GM21723 (cell line): ENCODE measurements at regions not wholly inside any gene's neighbourhood (a gene's known extent, or its start where the extent isn't known, plus 50 kb on each side); places are given as distances from the start of the nearest gene placed in this dataset.
A peak's percentile ranks its signal among the peaks of the same experiment; 100 is the strongest.

ENCODE experiments used
- ATAC-seq: cut with Tn5 transposase; IDR thresholded peaks from one replicate; pipeline ENCODE4 v1.9.1; 2021; ENCODE audit warnings: mild to moderate bottlenecking, moderate library complexity; ENCODE audit not compliant: unreplicated experiment

DNA sequence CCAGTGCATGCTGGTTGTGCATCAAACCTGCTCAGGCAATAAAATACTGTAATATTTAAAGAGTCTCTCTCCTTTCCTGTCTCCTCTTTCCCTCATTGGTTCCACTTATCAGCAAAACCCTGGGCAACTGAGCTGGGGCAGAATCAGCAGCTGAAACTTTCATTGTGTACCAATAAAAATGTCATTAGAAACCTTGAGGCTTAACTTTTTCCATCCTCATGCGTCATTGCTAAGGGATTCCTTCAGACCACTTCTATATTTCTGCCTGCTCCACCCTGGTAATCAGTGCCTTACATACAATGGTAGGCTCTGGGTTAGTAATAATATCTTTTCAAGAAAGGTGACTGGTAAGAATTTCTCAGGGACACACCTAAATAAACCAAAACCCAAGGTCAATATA is 880.3 kb downstream of the RPA4 start:
- ATAC-seq: no peak

DNA sequence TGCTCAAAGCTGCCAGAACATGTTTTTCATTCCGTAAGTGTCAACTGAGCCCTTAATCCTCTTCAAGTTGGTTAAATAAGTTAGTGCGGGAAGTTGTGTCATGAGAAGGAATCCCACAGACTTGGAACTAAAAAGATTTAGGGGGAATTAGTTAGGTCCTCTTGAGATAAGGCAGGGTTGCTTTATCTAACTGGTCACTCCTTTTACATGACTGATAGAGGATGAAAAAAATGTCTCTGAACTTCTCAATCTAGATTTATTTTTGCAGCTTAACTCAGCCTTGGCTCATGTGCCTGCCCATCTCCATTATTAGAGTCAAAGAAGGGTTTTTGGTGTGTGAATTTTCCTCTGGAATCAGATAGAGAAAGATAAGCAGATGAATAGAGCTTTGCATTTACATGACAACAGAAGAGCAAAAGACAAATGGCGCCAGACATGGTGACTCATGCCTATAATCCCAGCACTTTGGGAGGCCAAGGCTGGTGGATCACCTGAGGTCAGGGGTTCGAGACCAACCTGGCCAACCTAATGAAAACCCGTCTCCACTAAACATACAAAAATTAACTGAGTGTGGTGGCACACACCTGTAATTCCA is 882.9 kb downstream of the RPA4 start:
- ATAC-seq: no peak

DNA sequence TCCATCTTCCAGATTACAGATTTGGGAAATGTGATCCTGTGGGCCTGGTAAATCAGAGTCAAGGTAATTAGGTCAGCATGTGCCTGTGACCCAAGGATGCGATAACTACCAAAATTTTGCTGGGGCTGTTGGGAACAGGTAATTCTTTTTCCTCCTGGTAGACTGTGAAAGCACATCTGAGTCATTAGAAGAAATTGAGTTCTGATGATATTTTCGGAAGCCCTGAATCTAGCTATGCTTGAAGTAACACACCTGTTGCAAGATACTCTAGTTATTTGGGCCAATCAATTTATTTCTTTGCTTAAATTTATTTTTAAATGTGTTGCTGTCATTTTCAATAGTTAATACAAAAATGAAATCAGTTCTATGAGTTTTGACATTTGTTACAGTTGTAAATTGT is 903.6 kb downstream of the RPA4 start:
- no peak for ATAC-seq

DNA sequence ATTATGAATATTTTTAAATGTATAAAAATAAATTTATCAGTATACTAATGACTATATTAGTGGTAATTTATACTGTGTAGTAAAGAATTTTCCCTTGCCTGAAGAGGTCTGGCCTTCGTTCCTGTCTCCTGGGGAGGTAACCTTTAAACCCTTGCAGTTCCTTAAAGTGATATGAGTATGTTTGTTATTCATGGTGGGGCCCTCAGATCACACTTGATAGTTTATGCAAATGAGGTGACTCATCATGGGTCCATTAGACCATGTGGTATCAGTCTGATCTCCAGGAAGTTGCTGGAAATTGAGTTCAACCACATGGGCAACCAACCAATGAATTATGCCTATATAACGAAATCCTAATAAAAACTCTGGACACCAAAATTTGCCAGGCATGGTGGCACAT is 904.1 kb downstream of the RPA4 start:
- ATAC-seq: no peak

DNA sequence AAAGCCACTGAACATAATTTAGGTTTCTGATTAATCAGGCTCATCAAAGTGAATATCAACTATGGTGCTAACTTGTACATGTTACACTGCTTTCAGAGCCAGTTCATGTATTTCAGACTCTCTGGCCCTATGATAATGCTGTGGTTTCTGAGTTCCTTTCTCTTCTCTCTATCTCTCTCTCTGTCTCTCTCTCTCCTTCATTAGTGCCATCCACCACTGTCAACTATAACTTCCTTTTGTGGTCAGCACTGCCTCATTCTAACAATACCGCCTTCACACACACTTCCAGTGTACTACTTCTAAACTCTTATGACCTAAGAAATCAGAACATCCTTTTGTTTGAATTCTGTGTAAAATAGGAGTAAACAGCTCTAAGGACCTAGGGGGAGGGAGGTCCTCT is 907.1 kb downstream of the RPA4 start:
- peak; percentile 67 for ATAC-seq

DNA sequence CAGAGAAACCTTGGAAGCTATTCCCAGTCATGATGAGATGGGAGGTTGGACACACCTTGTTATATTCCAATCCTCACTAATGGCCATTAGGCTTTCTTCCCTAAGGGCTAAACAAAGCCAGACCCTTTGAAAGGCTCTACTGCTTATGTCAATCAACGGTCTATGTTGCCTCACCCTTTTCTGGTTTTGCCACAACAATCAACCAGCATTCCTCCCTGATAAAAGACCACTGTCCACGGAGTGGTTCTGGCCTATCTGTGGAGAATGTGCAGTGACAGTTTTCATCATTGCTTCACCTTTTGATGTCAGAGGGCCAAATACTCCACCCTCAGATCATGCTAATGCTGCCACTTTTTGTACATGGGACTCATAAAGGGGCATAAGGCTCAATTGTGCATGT is 913.4 kb downstream of the RPA4 start:
- ATAC-seq: no peak

DNA sequence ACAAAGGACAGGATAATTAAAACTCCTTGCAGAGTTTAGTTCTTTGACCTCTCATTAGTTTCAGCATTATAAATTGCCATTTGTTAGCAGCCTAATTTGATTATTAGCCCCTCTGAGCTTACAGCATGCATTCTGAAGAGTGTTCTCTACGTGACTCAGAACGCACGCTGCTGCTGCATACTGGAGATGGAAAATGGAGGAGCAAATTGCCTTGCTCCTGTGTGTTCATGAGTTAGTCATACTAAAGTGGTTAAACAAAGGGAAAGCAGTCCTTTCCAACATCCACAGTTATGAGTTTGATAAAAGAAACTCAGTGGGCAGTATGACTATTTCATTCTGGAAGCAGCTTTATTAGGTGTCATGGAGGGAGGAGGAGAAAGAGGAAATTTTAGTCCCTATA is 922.5 kb downstream of the RPA4 start:
- no peak for ATAC-seq

DNA sequence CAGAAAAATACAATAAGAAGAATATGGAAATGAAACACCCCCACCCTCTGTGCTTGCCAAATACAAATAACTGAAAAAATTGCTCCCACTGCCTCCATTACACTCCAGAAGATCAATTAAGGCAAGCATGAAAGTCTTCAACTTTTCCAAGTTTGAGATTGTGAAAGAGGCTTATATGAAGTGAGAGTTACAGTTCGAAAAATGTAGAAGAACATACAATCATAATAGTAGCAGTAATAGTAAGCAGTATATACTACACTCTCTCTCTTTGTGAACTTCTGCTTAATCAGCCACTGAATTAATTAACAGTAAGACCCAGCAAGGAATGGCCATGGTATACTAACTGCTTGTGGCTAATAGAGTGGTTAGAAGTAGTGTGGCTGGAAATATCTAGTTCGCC is 923.2 kb downstream of the RPA4 start:
- no peak for ATAC-seq

DNA sequence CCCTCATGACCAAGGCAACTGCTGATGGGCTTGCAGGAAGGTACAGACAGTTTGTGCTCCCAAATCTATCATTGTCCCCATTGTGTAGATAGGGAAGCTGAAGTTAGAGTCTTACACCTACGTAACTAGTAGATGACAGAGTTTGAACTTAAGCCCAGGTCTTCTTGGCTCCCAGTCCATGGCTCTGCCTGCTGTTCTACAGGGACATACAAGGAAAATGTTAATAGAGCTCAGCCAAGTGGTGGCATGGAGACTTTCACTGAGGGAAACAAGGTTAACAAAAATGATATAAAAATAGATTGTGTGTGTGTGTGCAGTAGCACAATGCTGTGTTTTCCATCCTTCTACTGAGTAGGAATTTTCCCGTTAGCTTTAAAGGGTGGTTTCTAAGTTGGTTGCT is 936.5 kb downstream of the RPA4 start:
- ATAC-seq: no peak

DNA sequence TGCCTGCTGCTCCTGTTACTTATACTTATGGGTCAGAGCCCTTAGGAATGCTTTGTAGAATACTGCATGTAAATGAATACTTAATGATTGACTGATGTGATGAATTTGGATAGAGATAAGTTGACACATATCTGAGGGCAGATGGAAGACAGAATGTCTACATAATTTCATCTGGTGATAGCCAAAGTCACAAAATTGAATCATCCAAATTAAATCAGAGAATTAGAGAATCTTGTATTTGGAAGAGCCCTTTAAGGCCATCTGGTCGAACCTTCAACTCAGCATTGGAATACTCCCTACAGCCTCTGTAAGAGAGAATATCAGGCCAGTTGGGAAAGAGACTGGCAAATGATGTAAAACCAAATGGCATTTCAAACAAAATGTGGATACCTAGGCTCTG is 944.8 kb downstream of the RPA4 start:
- no peak for ATAC-seq

DNA sequence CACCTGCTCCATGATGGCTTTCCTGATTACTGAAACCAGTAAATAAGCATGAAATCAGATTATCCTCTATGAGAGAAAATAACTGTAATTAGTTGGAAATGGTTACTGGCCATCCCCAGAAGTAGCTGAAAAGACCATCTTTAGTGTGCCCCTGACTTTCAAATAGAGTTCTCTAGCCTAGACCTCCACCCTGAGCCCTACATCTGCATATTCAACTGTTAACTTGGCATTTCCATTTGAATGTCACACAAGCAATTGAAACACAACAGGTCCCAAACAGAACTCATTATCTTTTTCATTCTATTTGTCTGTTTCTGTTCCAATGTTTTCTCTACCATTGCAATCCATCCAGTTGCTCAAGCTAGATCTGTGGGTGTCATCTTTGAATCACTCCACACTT is 952.3 kb downstream of the RPA4 start:
- no peak for ATAC-seq

DNA sequence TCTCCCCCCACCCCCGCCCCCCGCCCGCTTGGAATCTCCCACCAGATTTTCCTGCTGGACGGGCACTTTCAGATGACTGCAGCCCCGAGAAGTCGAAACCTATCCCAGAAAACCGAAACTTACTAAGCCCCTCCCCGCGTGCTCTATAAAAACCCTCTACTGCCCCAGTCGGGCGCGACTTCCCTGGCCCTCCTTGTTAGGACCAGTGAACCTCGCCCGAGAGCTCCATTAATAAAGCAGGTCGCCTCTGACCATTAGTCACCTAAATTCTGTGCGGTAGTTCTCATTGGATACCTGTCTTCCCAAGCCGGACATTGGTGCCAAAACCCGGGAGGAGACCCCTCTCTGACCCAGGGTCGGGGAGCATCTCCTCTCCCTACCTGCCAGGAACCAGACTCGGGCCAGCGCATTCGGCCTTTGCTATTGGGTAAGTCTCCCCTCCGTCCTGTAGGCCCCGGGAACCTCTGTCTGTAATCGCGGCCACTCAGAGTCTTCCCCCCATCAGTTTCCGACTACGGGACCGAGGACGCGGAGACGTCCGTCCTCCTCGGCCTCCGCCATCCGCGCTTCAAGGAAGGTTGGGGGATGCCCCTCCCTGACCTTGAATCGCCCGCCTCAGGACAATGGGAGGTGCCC is 958.0 kb downstream of the RPA4 start:
- ATAC-seq: no peak

DNA sequence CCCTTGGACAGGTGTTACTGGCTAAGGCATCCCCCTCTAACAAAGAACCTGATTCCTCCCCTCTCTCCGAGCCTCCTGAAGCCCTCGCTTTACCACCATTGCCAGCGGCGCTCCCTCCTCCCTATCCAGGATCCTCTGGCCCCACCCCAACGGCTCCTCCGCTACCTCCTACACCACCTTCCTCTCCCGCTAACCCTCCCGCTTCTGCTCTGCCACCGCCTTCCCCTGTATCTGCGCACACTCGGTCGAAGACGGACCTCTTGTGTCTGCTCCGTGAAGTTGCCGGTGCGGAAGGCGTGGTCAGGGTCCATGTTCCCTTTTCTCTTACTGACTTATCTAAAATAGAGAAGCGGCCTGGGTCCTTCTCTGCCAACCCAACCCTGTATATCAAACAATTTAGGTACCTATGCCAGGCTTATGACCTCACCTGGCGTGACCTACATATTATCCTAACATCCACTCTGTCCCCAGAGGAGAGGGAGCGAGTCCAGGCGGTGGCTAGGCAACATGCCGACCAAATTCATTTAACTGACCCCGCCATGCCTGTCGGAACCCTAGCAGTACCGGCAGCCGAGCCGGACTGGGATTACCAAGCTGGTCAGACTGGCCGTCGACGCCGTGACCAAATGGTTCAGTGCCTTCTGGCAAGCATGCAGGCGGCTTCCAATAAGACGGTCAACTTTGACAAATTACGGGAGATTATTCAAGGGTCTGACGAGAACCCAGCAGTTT is 958.9 kb downstream of the RPA4 start:
- ATAC-seq: no peak

DNA sequence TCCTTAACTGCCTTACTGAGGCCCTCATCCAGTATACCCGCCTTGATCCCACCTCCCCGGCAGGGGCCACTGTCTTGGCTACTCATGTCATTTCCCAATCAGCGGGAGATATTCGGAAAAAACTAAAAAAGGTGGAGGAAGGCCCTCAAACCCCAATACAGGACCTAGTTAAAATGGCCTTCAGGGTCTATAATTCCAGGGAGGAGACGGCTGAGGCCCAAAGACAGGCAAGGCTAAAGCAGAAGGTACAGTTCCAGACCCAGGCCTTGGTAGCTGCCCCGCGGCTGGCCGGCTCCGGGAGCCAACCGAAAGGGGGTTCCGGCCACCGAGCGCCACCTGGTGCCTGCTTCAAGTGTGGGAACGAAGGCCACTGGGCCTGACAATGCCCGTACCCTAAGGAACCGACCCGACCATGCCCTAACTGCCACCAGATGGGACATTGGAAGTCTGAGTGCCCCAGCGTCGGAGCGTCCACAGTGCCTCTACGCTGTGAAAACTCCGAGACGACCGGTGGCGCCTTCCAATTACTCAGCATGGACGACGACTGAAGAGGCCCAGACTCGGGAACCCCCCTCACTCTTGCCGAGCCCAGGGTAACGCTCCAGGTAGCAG is 959.6 kb downstream of the RPA4 start:
- no peak for ATAC-seq

DNA sequence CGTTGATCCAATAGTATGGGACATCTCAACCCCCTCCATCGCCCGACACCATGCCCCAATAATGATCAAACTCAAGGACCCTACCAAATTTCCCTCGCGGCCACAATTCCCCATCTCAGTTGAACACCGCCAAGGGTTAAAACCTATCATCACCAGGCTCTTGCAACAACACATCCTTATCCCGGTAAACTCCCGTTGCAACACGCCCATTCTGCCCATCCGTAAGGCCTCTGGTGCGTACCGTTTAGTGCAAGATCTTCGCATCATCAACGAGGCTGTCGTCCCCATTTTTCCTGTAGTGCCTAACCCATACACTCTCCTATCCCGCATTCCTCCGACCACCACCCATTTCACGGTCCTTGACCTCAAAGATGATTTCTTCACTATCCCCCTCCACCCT is 960.5 kb downstream of the RPA4 start:
- no peak for ATAC-seq

DNA sequence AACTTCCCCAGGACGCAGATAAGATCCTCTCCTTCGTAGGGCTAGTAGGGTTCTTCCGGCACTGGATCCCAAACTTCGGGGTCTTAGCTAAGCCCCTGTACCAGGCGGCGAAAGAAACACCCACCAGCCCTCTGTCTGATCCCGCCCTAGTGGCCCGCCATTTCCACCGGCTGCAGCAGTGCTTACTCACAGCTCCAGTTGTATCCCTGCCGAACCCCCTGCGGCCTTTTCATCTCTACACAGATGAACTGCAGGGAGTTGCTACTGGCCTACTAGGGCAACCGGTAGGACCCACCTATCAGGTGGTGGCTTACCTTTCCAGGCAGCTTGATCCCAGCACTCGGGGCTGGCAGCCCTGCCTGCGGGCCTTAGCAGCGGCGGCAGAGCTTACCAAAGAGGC is 961.2 kb downstream of the RPA4 start:
- ATAC-seq: no peak

DNA sequence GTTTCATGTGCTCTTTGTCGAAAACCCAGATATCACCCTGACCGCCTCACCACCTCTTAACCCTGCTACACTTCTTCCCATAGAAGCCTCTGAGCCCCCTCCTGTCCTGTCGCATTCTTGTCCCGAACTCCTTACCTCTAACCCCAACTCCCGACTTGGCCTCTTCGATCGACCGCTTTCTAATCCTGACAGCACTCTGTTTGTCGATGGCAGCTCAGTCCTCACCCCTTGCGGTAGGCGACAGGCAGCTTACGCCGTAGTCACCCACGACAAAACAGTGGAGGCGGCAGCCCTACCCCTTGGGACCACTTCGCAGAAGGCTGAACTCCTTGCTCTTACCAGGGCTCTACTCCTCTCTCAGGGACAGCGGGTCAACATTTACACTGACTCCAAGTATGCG is 961.7 kb downstream of the RPA4 start:
- no peak for ATAC-seq

DNA sequence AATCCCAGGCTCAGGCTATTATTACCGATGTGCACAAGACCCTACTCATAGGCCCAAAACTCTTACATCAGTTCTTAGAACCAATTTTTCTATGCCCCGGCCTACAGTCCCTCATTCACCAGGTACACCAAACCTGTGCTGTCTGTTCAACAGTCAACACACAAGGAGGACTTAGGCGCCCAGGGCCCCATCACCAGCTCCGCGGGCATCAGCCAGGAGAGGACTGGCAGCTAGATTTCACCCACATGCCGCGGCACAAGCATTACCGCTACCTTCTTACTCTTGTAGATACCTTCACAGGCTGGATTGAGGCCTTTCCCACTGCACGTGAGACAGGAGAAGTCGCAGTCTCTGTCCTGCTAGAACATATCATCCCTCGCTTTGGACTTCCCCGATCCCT is 962.5 kb downstream of the RPA4 start:
- ATAC-seq: no peak

DNA sequence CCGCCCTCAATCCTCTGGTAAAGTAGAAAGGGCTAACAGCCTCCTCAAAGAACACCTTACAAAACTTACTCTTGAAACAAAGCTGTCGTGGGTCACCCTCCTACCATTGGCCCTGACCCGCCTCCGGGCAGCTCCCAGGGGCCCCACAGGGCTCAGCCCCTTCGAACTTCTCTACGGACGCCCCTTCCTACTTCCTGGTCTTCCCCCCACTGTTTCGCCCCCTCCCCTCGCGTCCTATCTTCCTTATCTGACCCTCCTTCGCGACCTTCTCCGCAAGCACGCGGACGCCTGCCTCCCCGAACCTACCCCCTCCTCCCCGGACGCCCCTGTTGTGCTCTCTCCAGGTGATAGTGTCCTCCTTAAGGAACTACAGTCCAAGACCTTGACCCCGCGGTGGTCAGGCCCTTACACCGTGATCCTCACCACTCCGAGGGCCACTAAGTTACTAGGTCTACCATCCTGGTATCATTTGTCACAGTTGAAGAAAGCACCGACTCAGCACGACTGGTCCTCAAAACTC is 963.1 kb downstream of the RPA4 start:
- no peak for ATAC-seq

DNA sequence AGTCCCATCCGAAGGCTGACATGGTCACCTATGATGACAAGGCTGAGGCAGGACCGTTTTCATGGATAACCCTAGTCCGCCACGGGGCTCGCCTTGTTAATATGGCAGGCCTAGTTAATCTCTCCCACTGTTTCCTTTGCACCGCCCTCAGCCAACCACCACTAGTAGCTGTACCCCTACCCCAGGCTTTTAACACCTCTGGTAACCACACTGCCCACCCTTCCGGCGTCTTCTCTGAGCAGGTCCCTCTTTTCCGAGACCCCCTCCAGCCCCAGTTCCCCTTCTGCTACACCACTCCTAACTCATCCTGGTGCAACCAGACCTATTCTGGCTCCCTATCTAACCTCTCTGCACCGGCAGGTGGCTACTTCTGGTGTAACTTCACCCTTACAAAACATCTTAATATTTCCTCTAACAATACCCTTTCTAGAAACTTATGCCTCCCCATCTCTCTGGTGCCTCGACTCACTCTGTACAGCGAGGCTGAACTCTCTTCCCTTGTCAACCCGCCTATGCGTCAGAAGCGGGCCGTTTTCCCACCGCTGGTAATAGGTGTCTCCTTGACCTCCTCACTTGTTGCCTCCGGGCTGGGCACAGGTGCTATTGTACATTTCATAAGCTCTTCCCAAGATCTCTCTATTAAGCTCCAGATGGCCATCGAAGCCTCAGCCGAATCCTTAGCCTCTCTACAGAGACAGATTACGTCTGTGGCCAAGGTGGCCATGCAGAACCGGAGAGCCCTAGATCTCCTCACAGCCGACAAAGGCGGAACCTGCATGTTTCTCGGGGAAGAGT is 964.4 kb downstream of the RPA4 start:
- no peak for ATAC-seq

DNA sequence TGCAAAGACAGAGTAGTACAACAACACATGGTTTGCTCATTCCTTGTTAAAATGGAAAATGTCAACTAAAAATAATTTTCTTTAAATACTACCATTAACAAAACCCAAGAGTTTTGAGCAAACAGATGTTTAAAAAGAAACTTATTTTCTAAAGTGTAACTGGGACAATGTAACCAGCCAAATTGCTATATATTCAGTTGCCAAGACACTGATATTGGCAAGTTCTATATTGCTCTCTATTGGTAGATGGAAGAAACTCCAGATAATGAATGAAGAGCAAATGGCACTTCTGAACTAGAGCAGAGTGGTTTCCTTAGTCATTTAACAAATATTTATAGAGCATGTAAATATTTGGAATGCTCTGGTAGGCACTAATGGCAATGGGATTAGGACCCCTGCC is 966.2 kb downstream of the RPA4 start:
- no peak for ATAC-seq
